HEK293 (cell line): ENCODE measurements at regions not wholly inside any gene's neighbourhood (a gene's known extent, or its start where the extent isn't known, plus 50 kb on each side); places are given as distances from the start of the nearest gene placed in this dataset.

Experiments
- CTCF ChIA-PET: fragments of 350-600 bp; formaldehyde crosslinking; extraction: SDS; loops from one replicate; lab custom pipeline; 2021; ENCODE audit warnings: antibody characterized with exemption; lab: Yijun Ruan, JAX
- POLR2A ChIA-PET: fragments of 300-600 bp; formaldehyde crosslinking; extraction: SDS; loops from one replicate; lab custom pipeline; 2020; ENCODE audit warnings: antibody characterized with exemption, inconsistent platforms; lab: Yijun Ruan, JAX
- H3K27ac ChIP-seq: fragments of 200-500 bp; sonication (Bioruptor generic); 2 replicates; pipeline ENCODE4 v1.5.1; 2014; ENCODE audit warnings: low read depth, low read length, control low read depth, inconsistent platforms; ENCODE audit errors: extremely low read depth
- H3K36me3 ChIP-seq, 2 experiments: fragments of 200-500 bp in 1 of 2; sonication (Bioruptor generic) in 1 of 2; 1 replicate in 1 of 2; 2 replicates in 1 of 2; pipeline ENCODE4 v1.5.1; 2014 to 2017; ENCODE audit warnings: inconsistent platforms in 2 of 2, low read length in 2 of 2; ENCODE audit not compliant: control insufficient read depth in 2 of 2, insufficient read depth in 1 of 2
- H3K4me1 ChIP-seq: fragments of 200-500 bp; sonication (Bioruptor generic); 2 replicates; pipeline ENCODE4 v1.5.1; 2014; ENCODE audit warnings: mild to moderate bottlenecking, low read length, inconsistent platforms; ENCODE audit not compliant: control insufficient read depth, insufficient read depth
- H3K4me3 ChIP-seq: 2 replicates; pipeline ENCODE4 v1.5.1; 2011; ENCODE audit warnings: low read depth, mild to moderate bottlenecking, control low read depth, low read length, moderate library complexity
- H3K9me3 ChIP-seq: fragments of 200-500 bp; sonication (Bioruptor generic); 2 replicates; pipeline ENCODE4 v1.5.1; 2014; ENCODE audit warnings: low read depth, low read length, inconsistent platforms; ENCODE audit not compliant: control insufficient read depth, insufficient read depth
- SETDB1 ChIP-seq: IDR thresholded peaks from one replicate; pipeline ENCODE4 v1.6.1; 2017; ENCODE audit warnings: mild to moderate bottlenecking, low read length, moderate library complexity, mixed read lengths; ENCODE audit not compliant: insufficient read length
- TCF7L2 ChIP-seq: IDR thresholded peaks from 2 replicates; pipeline ENCODE4 v1.6.1; 2011; ENCODE audit warnings: low read depth, mild to moderate bottlenecking, inconsistent platforms, low read length, moderate library complexity, borderline replicate concordance
- ZNF114 ChIP-seq: fragments of 450-650 bp; formaldehyde crosslinking; IDR thresholded peaks from 2 replicates; pipeline ENCODE4 v1.5.0; 2017; ENCODE audit warnings: missing biosample characterization, missing genetic modification characterization
- ZNF146 ChIP-seq: fragments of 450-650 bp; formaldehyde crosslinking; IDR thresholded peaks from 2 replicates; pipeline ENCODE4 v1.5.1; 2016; ENCODE audit warnings: missing biosample characterization, missing genetic modification characterization
- ZNF18 ChIP-seq: fragments of 450-650 bp; formaldehyde crosslinking; IDR thresholded peaks from 2 replicates; pipeline ENCODE4 v1.5.1; 2016; ENCODE audit warnings: missing biosample characterization, missing genetic modification characterization
- ZNF221 ChIP-seq: fragments of 450-650 bp; formaldehyde crosslinking; IDR thresholded peaks from 2 replicates; pipeline ENCODE4 v1.5.1; 2017; ENCODE audit warnings: missing biosample characterization, missing genetic modification characterization, borderline replicate concordance
- ZNF394 ChIP-seq: fragments of 450-650 bp; formaldehyde crosslinking; IDR thresholded peaks from 2 replicates; pipeline ENCODE4 v1.5.1; 2016; ENCODE audit warnings: missing biosample characterization, missing genetic modification characterization, mild to moderate bottlenecking, moderate library complexity, borderline replicate concordance
- ZNF513 ChIP-seq: fragments of 450-650 bp; IDR thresholded peaks from 2 replicates; pipeline ENCODE4 v1.5.1; 2018; ENCODE audit warnings: missing biosample characterization, missing genetic modification characterization
- ZNF623 ChIP-seq: fragments of 450-650 bp; formaldehyde crosslinking; IDR thresholded peaks from 2 replicates; pipeline ENCODE4 v1.5.1; 2016; ENCODE audit warnings: missing biosample characterization, missing genetic modification characterization
- ZNF830 ChIP-seq: fragments of 450-650 bp; IDR thresholded peaks from 2 replicates; pipeline ENCODE4 v1.5.0; 2018; ENCODE audit warnings: missing biosample characterization, missing genetic modification characterization, low read depth, mild to moderate bottlenecking, moderate library complexity
- TF ChIP-seq, protein P1 (sequence below): fragments of 450-650 bp; formaldehyde crosslinking; IDR thresholded peaks from 2 replicates; pipeline ENCODE4 v1.5.1; 2016; ENCODE audit warnings: missing biosample characterization, missing genetic modification characterization
- TF ChIP-seq, protein P2 (sequence below): fragments of 450-650 bp; IDR thresholded peaks from 2 replicates; pipeline ENCODE4 v1.5.1; 2018; ENCODE audit warnings: missing biosample characterization, mild to moderate bottlenecking, missing genetic modification characterization

DNA sequence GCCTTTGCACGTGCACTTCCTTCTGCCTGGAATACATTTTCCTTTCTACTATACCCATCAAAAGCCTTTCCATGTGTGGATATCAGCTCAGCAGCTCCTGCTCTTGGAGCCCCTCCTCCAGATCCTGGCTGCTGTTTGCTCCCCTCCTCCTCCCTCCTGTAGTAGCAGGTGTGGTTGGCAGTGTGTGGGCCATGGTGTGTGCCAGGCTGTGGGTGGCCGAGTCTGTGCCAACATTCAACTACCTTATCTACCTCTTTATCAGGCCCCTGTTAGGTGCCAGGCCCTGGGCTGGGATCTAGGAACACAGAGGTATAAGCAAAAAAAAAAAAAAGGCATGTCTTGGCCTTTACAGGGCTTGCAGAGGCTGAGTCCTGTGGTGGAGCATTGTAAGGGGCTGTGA, 180.6 kb upstream of the JUN start:
- ChIA-PET CTCF (no interaction called here), POLR2A (interaction anchor here (0.7 kb wide), 1 partner anchor 12 kb away, joined by 3 read pairs; no protein-coding TSS in a partner anchor)
- Histone ChIP-seq H3K9me3 (no peaks in the 10 kb centered on the region), H3K36me3 (no peaks in the 10 kb centered on the region), H3K4me1 (no peaks in the 10 kb centered on the region), H3K4me3 (no peak overlapping the region), H3K27ac (no peak overlapping the region)
- no peak for TF ChIP-seq SETDB1
- TF ChIP-seq ZNF18 (tag by site-specific recombination), result no peak
- TF ChIP-seq ZNF830 (tag by site-specific recombination), result no peak
- TF ChIP-seq ZNF513 (tag by site-specific recombination), result no peak
- TF ChIP-seq ZNF221 (tag by site-specific recombination), result no peak
- TF ChIP-seq ZNF114 (tag by site-specific recombination), result no peak

DNA sequence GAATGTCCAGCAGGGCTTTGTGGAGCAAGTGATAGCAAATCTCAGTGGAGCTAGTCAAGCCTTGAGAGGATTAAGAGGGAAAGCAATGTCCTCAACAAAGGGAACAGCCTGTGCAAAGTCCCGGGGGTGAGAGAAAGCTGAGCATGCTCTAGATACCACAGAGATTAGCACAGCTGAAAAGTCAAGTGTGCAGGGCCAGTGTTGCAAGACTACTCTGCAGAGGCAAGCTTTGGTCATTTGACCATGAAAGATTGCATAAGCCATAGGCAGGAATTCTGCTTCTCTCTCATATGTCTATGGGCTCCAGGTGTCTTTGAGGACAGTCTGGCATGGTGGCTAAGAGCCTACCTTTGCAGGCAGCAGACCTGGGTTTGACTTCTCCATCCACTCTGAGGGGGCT, 181.0 kb upstream of the JUN start:
- Histone ChIP-seq H3K4me1 (no peaks in the 10 kb centered on the region), H3K36me3 (no peaks in the 10 kb centered on the region), H3K27ac (no peak overlapping the region), H3K9me3 (no peaks in the 10 kb centered on the region), H3K4me3 (no peak overlapping the region)
- ChIA-PET CTCF (no interaction called here), POLR2A (interaction anchor here (0.7 kb wide), 1 partner anchor 181 kb away, joined by 3 read pairs; the partner anchor contains the start of gene JUN)
- TF ChIP-seq ZNF394 (tag by site-specific recombination) (no peak), ZNF623 (tag by site-specific recombination) (peak; percentile 59)

GRCh38 chr1:58966103-58966916, 182.5 kb upstream of the JUN start:
- H3K27ac ChIP-seq, result no peak overlapping the region
- TF ChIP-seq TCF7L2, result peak; percentile 44; the same call in 1 of the 2 replicates
- TF ChIP-seq, protein P1, sequence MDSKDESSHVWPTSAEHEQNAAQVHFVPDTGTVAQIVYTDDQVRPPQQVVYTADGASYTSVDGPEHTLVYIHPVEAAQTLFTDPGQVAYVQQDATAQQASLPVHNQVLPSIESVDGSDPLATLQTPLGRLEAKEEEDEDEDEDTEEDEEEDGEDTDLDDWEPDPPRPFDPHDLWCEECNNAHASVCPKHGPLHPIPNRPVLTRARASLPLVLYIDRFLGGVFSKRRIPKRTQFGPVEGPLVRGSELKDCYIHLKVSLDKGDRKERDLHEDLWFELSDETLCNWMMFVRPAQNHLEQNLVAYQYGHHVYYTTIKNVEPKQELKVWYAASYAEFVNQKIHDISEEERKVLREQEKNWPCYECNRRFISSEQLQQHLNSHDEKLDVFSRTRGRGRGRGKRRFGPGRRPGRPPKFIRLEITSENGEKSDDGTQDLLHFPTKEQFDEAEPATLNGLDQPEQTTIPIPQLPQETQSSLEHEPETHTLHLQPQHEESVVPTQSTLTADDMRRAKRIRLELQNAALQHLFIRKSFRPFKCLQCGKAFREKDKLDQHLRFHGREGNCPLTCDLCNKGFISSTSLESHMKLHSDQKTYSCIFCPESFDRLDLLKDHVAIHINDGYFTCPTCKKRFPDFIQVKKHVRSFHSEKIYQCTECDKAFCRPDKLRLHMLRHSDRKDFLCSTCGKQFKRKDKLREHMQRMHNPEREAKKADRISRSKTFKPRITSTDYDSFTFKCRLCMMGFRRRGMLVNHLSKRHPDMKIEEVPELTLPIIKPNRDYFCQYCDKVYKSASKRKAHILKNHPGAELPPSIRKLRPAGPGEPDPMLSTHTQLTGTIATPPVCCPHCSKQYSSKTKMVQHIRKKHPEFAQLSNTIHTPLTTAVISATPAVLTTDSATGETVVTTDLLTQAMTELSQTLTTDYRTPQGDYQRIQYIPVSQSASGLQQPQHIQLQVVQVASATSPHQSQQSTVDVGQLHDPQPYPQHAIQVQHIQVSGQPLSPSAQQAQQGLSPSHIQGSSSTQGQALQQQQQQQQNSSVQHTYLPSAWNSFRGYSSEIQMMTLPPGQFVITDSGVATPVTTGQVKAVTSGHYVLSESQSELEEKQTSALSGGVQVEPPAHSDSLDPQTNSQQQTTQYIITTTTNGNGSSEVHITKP (tag by site-specific recombination), result peak; percentile 56; the same call in 1 of the 2 replicates
- TF ChIP-seq ZNF146 (tag by site-specific recombination), result no peak
- TF ChIP-seq, protein P2, sequence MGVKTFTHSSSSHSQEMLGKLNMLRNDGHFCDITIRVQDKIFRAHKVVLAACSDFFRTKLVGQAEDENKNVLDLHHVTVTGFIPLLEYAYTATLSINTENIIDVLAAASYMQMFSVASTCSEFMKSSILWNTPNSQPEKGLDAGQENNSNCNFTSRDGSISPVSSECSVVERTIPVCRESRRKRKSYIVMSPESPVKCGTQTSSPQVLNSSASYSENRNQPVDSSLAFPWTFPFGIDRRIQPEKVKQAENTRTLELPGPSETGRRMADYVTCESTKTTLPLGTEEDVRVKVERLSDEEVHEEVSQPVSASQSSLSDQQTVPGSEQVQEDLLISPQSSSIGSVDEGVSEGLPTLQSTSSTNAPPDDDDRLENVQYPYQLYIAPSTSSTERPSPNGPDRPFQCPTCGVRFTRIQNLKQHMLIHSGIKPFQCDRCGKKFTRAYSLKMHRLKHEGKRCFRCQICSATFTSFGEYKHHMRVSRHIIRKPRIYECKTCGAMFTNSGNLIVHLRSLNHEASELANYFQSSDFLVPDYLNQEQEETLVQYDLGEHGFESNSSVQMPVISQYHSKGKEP (tag by site-specific recombination), result no peak
- no peaks in the 10 kb centered on the region for H3K4me1 ChIP-seq
- H3K36me3 ChIP-seq, result no peaks in the 10 kb centered on the region
- POLR2A ChIA-PET, result no interaction called here
- H3K9me3 ChIP-seq, result no peaks in the 10 kb centered on the region
- CTCF ChIA-PET, result no interaction called here
- no peak overlapping the region for H3K4me3 ChIP-seq
